ENCODE measurements at regions not wholly inside any gene's neighbourhood (a gene's known extent, or its start where the extent isn't known, plus 50 kb on each side); places are given as distances from the start of the nearest gene placed in this dataset.

- Histone ChIP-seq H3K4me3 (ENCODE audit: low read depth, low read length) (no peak overlapping the region), H3K9me3 (no peaks in the 10 kb centered on the region), H3K36me3 (ENCODE audit: control insufficient read depth, insufficient read depth, low read length) (no peaks in the 10 kb centered on the region), H3K4me1 (no peaks in the 10 kb centered on the region), H3K27me3 (replicated peaks; ENCODE audit: control insufficient read depth, insufficient read depth, low read length) (no peaks in the 10 kb centered on the region)
- intact Hi-C loops (cut with micrococcal nuclease; ENCODE audit: unreplicated experiment) = no loop called here
- DNase-seq = no peak
- Mint-ChIP-seq H3K4me1 (ENCODE audit: low read depth, unreplicated experiment) (no peaks in the 10 kb centered on the region), H3K4me3 (ENCODE audit: unreplicated experiment) (no peak overlapping the region), H3K9me3 (ENCODE audit: unreplicated experiment) (no peaks in the 10 kb centered on the region), H3K27me3 (ENCODE audit: insufficient read depth, unreplicated experiment) (peaks cover 18% of the 10 kb centered on the region), H3K27ac (ENCODE audit: unreplicated experiment) (no peak overlapping the region), H3K36me3 (ENCODE audit: insufficient read depth, unreplicated experiment) (no peaks in the 10 kb centered on the region)
- ChIA-PET CTCF (interaction anchor here (0.5 kb wide), 1 partner anchor 364 kb away, joined by 3 read pairs; no protein-coding TSS in a partner anchor), POLR2A (no interaction called here)
- no peak for TF ChIP-seq CTCF (IDR thresholded peaks at IDR 0.05; ENCODE audit: insufficient read depth in 1 of 2, low read depth in 1 of 2, low read length in 1 of 2, severe bottlenecking in 1 of 2, unreplicated experiment in 1 of 2)
- no TSS peak for BruUV-seq (replicated peaks)
Measured at GRCh38 chr3:137131081-137131480, 173.3 kb downstream of the IL20RB start.

GRCh38 chr3:137134431-137134830 is 176.6 kb downstream of the IL20RB start:
- Mint-ChIP-seq H3K9me3 (ENCODE audit: unreplicated experiment) (no peaks in the 10 kb centered on the region), H3K27ac (ENCODE audit: unreplicated experiment) (no peak overlapping the region), H3K27me3 (ENCODE audit: insufficient read depth, unreplicated experiment) (peaks cover 18% of the 10 kb centered on the region), H3K36me3 (ENCODE audit: insufficient read depth, unreplicated experiment) (no peaks in the 10 kb centered on the region), H3K4me3 (ENCODE audit: unreplicated experiment) (no peak overlapping the region), H3K4me1 (ENCODE audit: low read depth, unreplicated experiment) (no peaks in the 10 kb centered on the region)
- no peaks in the 10 kb centered on the region for H3K27me3 ChIP-seq (replicated peaks; ENCODE audit: control insufficient read depth, insufficient read depth, low read length)
- DNase-seq = no peak
- ChIA-PET CTCF (no interaction called here), POLR2A (no interaction called here)
- H3K4me1 ChIP-seq = no peaks in the 10 kb centered on the region
- no peaks in the 10 kb centered on the region for H3K9me3 ChIP-seq
- no peak overlapping the region for H3K4me3 ChIP-seq (ENCODE audit: low read depth, low read length)
- BruUV-seq (replicated peaks) = no TSS peak
- no peaks in the 10 kb centered on the region for H3K36me3 ChIP-seq (ENCODE audit: control insufficient read depth, insufficient read depth, low read length)
- no peak for TF ChIP-seq CTCF (IDR thresholded peaks at IDR 0.05; ENCODE audit: insufficient read depth in 1 of 2, low read depth in 1 of 2, low read length in 1 of 2, severe bottlenecking in 1 of 2, unreplicated experiment in 1 of 2)
- intact Hi-C loops (cut with micrococcal nuclease; ENCODE audit: unreplicated experiment) = no loop called here

DNA sequence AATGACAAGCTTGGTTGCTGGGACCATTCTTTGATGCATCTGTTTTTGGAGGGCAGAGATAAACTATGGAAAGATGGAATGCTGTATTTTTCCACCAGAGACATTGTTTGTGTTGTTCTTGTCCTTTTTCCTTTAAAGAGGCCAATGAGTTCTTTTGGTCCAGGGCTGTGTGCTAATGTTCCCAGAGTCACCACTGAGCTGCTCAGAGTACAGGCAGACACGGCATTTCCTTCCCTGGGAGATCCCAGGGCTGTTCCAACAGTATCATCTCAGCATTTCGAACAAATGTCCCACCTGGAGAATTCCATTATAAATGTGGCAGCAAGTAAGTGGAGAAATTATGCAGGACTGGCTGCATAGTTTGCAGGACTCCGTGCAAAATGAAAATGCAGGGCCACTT is 190.6 kb downstream of the IL20RB start:
- no peak overlapping the region for H3K4me3 ChIP-seq (ENCODE audit: low read depth, low read length)
- H3K9me3 ChIP-seq = no peaks in the 10 kb centered on the region
- intact Hi-C loops (cut with micrococcal nuclease; ENCODE audit: unreplicated experiment) = no loop called here
- Mint-ChIP-seq H3K4me1 (ENCODE audit: low read depth, unreplicated experiment) (no peaks in the 10 kb centered on the region), H3K4me3 (ENCODE audit: unreplicated experiment) (no peak overlapping the region), H3K27ac (ENCODE audit: unreplicated experiment) (no peak overlapping the region), H3K36me3 (ENCODE audit: insufficient read depth, unreplicated experiment) (no peaks in the 10 kb centered on the region), H3K27me3 (ENCODE audit: insufficient read depth, unreplicated experiment) (peaks cover 19% of the 10 kb centered on the region), H3K9me3 (ENCODE audit: unreplicated experiment) (no peaks in the 10 kb centered on the region)
- DNase-seq = no peak
- H3K36me3 ChIP-seq (ENCODE audit: control insufficient read depth, insufficient read depth, low read length) = no peaks in the 10 kb centered on the region
- ChIA-PET CTCF (no interaction called here), POLR2A (no interaction called here)
- H3K4me1 ChIP-seq = no peaks in the 10 kb centered on the region
- no peaks in the 10 kb centered on the region for H3K27me3 ChIP-seq (replicated peaks; ENCODE audit: control insufficient read depth, insufficient read depth, low read length)
- no peak for TF ChIP-seq CTCF (IDR thresholded peaks at IDR 0.05; ENCODE audit: insufficient read depth in 1 of 2, low read depth in 1 of 2, low read length in 1 of 2, severe bottlenecking in 1 of 2, unreplicated experiment in 1 of 2)
- no TSS peak for BruUV-seq (replicated peaks)

Measured in Caco-2 (cell line).